ENCODE measurements at regions not wholly inside any gene's neighbourhood (a gene's known extent, or its start where the extent isn't known, plus 50 kb on each side); places are given as distances from the start of the nearest gene placed in this dataset.
"Not testable (repeated sequence)": the region's sequence is repeated elsewhere in the genome, so short reads cannot be mapped to it uniquely, and the experiment has no call there.

GRCh38 chr12:11446372-11446771 is 51.0 kb upstream of the PRB2 start:
- DNase-seq (ENCODE audit: low read depth), result peak; percentile 53

GRCh38 chr12:11457996-11458645 is 62.8 kb upstream of the PRB2 start:
- no peak for DNase-seq (ENCODE audit: low read depth)

- DNase-seq (ENCODE audit: low read depth), result no peak
These were observed 65.1 kb upstream of the PRB2 start for GRCh38 chr12:11460343-11461023.

- DNase-seq (ENCODE audit: low read depth), result no peak
These were observed 66.1 kb upstream of the PRB2 start for GRCh38 chr12:11461433-11461832.

- DNase-seq (ENCODE audit: low read depth), result no peak
These were observed 81.7 kb upstream of the PRB2 start for GRCh38 chr12:11477110-11477509.

GRCh38 chr12:11482955-11483354 is 87.6 kb upstream of the PRB2 start:
- peak; percentile 19 for DNase-seq (ENCODE audit: low read depth)

GRCh38 chr12:11486623-11487444 is 91.5 kb upstream of the PRB2 start:
- peak; percentile 76 for DNase-seq (ENCODE audit: low read depth)

- DNase-seq (ENCODE audit: low read depth), result no peak
These were observed 100.9 kb upstream of the PRB2 start for GRCh38 chr12:11496157-11496851.

GRCh38 chr12:11497438-11497837 is 102.1 kb upstream of the PRB2 start:
- DNase-seq (ENCODE audit: low read depth), result no peak

- DNase-seq (ENCODE audit: low read depth), result no peak
These were observed 102.6 kb upstream of the PRB2 start for GRCh38 chr12:11497995-11498394.

- DNase-seq (ENCODE audit: low read depth), result not testable (repeated sequence)
These were observed 103.2 kb upstream of the PRB2 start for GRCh38 chr12:11498574-11498973.

- DNase-seq (ENCODE audit: low read depth), result no peak
These were observed 104.4 kb upstream of the PRB2 start for GRCh38 chr12:11499806-11500187.

- DNase-seq (ENCODE audit: low read depth), result peak; percentile 47
These were observed 105.0 kb upstream of the PRB2 start for GRCh38 chr12:11500188-11500860.

- no peak for DNase-seq (ENCODE audit: low read depth)
These were observed 105.5 kb upstream of the PRB2 start for GRCh38 chr12:11500861-11501230.

GRCh38 chr12:11508699-11509098 is 113.3 kb upstream of the PRB2 start:
- DNase-seq (ENCODE audit: low read depth), result no peak

- no peak for DNase-seq (ENCODE audit: low read depth)
These were observed 114.0 kb upstream of the PRB2 start for GRCh38 chr12:11509326-11509725.

GRCh38 chr12:11510671-11511070 is 115.3 kb upstream of the PRB2 start:
- no peak for DNase-seq (ENCODE audit: low read depth)

- peak; percentile 48 for DNase-seq (ENCODE audit: low read depth)
These were observed 117.9 kb upstream of the PRB2 start for GRCh38 chr12:11513288-11513687.

- DNase-seq (ENCODE audit: low read depth), result no peak
These were observed 121.7 kb upstream of the PRB2 start for GRCh38 chr12:11517080-11517479.

GRCh38 chr12:11524446-11524845 is 125.0 kb upstream of the ETV6 start:
- DNase-seq (ENCODE audit: low read depth), result no peak

GRCh38 chr12:11534064-11534463 is 115.4 kb upstream of the ETV6 start:
- no peak for DNase-seq (ENCODE audit: low read depth)

- DNase-seq (ENCODE audit: low read depth), result no peak
These were observed 114.3 kb upstream of the ETV6 start for GRCh38 chr12:11535127-11535526.
